ENCODE measurements at regions not wholly inside any gene's neighbourhood (a gene's known extent, or its start where the extent isn't known, plus 50 kb on each side); places are given as distances from the start of the nearest gene placed in this dataset.

DNA sequence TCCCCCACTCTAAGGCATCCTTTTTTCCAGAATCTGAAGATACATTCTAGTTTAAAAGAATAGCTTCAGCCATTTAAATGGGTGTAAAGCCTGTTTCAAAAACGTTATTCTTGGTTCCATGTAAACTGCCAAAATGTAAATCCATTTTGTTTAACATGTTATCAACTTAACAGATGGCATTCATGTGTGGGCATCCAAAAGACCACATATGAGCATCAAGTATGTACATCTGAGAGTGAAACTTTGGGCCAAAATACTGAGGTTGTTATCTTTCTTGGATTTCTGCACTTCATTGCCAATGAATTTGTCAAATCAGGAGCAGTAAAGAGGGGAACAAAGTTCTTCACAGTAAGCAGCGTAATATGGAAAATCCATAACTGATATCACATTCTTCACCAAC is 395.4 kb downstream of the ZNF804A start:
- intact Hi-C loops (cut with micrococcal nuclease): no loop called here
- no peak overlapping the region for H2AFZ ChIP-seq (ENCODE audit: low read depth, low read length)
- no TSS peak for BruUV-seq (replicated peaks)

More for the DNA sequence above, 395.4 kb downstream of the ZNF804A start:
- no peaks in the 10 kb centered on the region for H3K4me1 ChIP-seq (replicated peaks in 1 of 2; ENCODE audit: control insufficient read depth in 2 of 2, insufficient read depth in 2 of 2, low read length in 2 of 2)
- TF ChIP-seq HSF4 (CRISPR knock-in tag; IDR thresholded peaks at IDR 0.05; ENCODE audit: borderline replicate concordance) (no peak), ETV5 (CRISPR knock-in tag; IDR thresholded peaks at IDR 0.05; ENCODE audit: low read depth) (no peak), EZH2 (IDR thresholded peaks at IDR 0.05; ENCODE audit: borderline replicate concordance, low read depth, low read length) (no peak), RFX7 (CRISPR knock-in tag; IDR thresholded peaks at IDR 0.05) (no peak), SNIP1 (IDR thresholded peaks at IDR 0.05; ENCODE audit: low read depth) (no peak), ZNF77 (CRISPR knock-in tag; IDR thresholded peaks at IDR 0.05) (no peak)
- TF ChIP-seq, protein P1, sequence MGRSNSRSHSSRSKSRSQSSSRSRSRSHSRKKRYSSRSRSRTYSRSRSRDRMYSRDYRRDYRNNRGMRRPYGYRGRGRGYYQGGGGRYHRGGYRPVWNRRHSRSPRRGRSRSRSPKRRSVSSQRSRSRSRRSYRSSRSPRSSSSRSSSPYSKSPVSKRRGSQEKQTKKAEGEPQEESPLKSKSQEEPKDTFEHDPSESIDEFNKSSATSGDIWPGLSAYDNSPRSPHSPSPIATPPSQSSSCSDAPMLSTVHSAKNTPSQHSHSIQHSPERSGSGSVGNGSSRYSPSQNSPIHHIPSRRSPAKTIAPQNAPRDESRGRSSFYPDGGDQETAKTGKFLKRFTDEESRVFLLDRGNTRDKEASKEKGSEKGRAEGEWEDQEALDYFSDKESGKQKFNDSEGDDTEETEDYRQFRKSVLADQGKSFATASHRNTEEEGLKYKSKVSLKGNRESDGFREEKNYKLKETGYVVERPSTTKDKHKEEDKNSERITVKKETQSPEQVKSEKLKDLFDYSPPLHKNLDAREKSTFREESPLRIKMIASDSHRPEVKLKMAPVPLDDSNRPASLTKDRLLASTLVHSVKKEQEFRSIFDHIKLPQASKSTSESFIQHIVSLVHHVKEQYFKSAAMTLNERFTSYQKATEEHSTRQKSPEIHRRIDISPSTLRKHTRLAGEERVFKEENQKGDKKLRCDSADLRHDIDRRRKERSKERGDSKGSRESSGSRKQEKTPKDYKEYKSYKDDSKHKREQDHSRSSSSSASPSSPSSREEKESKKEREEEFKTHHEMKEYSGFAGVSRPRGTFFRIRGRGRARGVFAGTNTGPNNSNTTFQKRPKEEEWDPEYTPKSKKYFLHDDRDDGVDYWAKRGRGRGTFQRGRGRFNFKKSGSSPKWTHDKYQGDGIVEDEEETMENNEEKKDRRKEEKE (IDR thresholded peaks at IDR 0.05; ENCODE audit: borderline replicate concordance in 1 of 2, control insufficient read depth in 1 of 2, low read depth in 2 of 2, low read length in 1 of 2): no peak
- TF ChIP-seq, protein P2, sequence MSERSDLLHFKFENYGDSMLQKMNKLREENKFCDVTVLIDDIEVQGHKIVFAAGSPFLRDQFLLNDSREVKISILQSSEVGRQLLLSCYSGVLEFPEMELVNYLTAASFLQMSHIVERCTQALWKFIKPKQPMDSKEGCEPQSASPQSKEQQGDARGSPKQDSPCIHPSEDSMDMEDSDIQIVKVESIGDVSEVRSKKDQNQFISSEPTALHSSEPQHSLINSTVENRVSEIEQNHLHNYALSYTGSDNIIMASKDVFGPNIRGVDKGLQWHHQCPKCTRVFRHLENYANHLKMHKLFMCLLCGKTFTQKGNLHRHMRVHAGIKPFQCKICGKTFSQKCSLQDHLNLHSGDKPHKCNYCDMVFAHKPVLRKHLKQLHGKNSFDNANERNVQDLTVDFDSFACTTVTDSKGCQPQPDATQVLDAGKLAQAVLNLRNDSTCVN (CRISPR knock-in tag; IDR thresholded peaks at IDR 0.05): no peak
- POLR2A ChIA-PET: no interaction called here
- no peak overlapping the region for H3K4me3 ChIP-seq
- 5% methylated on average over 2 of the region's 2 CpGs for WGBS (ENCODE audit: insufficient coverage, low coverage, missing lambda C conversion rate)
- CTCF ChIA-PET (ENCODE audit: low intra/inter-chr PET ratio): no interaction called here
- H3K36me3 ChIP-seq (ENCODE audit: control insufficient read depth, insufficient read depth, low read length): no peaks in the 10 kb centered on the region
- H3K27me3 ChIP-seq (ENCODE audit: control insufficient read depth in 2 of 2, insufficient read depth in 2 of 2, low read length in 2 of 2): no peaks in the 10 kb centered on the region
- no peaks in the 10 kb centered on the region for H4K20me1 ChIP-seq (replicated peaks; ENCODE audit: control insufficient read depth, insufficient read depth, low read length)
- no peaks in the 10 kb centered on the region for H3K79me2 ChIP-seq (ENCODE audit: control insufficient read depth, insufficient read depth, low read length)
- no peak overlapping the region for H3K27ac ChIP-seq (ENCODE audit: extremely low read depth, low read depth, low read length)
- ATAC-seq (no peak), FAIRE-seq (no peak), DNase-seq (ENCODE audit: extremely low read depth in 1 of 4, low spot score in 3 of 4) (no peak)
- no peak overlapping the region for H3K9ac ChIP-seq (ENCODE audit: insufficient read depth in 1 of 2, low read depth in 2 of 2, low read length in 2 of 2)
- in situ Hi-C loops (cut with MboI): no loop called here
- H3K4me2 ChIP-seq (ENCODE audit: insufficient read depth, low read length): no peak overlapping the region
- H3K9me1 ChIP-seq (ENCODE audit: control insufficient read depth, insufficient read depth, low read length): no peaks in the 10 kb centered on the region
- H3K9me3 ChIP-seq (replicated peaks; ENCODE audit: control insufficient read depth, insufficient read depth, low read depth, low read length): no peaks in the 10 kb centered on the region
